ENCODE measurements at regions not wholly inside any gene's neighbourhood (a gene's known extent, or its start where the extent isn't known, plus 50 kb on each side); places are given as distances from the start of the nearest gene placed in this dataset.
"Not testable (repeated sequence)": the region's sequence is repeated elsewhere in the genome, so short reads cannot be mapped to it uniquely, and the experiment has no call there.

DNA sequence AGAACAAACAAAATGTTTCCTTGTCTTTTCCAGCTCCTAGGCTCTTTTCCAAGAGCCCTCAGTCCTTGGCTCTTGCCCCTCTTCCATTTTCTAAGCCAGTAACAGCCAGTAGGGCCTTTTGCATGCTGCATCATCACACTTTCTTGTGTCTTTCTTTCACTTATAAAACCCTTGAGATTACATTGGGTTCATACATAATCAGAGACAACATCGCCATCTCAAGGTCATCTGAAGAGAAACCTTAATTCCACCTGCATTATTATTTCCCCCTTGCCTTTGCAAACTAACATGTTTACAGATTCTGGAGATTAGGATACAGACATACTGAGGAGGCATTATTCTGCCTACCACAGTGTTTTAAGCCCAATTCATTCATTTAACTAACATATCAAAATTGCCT, 697.3 kb downstream of the TRIB2 start:
- no peak for DNase-seq (ENCODE audit: low spot score)

DNA sequence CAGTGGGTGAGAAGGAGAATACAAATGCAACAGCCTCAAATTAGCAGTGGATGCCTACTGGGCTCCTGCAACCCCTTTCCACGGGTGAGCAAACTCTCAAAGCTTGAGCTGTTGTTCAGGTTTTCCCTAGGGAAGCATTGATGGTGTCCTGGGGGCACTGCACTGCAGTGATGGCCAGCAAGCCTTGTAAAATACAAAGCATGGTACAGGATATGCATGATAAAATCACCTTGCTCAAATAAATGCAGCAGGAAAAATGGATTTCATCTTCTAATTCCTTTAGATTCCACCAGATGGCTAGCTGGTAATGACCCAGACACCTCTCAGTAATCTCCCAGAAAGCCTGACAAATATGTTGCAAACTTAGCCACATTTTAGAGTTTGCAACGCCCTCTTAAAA, 698.2 kb downstream of the TRIB2 start:
- no peak for DNase-seq (ENCODE audit: low spot score)

DNA sequence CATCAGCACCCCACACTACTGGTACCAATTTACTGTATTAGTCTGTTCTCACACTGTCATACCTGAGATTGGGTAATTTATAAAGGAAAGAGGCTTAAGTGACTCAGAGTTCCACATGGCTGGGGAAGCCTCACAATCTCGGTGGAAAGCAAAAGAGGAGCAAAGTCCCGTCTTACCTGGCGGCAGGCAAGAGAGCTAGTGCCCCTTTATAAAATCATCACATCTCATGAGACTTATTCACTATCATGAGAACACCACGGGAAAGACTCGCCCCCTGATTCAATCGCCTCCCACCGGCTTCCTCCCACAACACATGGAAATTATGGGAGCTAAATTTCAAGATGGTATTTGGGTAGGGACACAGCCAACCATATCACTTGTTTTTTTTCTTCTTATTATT, 717.2 kb downstream of the TRIB2 start:
- DNase-seq (ENCODE audit: low spot score), result no peak

DNA sequence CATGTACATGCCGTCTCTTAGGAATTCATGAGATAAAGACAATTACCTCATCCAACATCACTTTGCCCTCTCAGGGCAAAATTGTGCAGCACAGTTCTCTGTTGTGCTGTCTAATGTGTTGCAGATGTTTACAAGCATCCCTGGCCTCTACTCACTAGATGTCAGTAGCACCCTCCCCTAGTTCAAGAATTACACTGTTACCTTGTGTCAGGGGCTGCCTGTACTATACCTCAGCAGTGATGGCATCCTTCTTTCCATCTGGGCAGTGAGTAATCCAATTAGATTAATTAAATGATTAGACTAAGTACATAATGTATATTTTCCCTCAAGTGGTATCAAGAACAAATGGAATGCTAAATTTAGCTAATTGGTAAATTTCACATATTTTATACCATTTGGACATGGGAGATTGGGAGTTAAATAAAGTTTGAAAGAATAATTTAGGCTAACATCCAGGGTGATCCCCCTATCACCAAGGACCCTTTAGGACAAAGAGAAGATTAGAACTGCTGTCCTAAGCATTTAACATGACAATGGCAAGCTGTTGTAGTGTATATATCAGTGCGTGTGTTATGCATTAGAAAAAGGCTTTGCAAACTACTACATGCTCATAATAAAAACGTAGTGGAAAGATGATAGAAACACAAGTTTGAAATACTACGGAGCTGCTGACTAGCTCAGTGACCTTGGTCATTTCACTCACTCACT, 727.0 kb downstream of the TRIB2 start:
- not testable (repeated sequence) for DNase-seq (ENCODE audit: low spot score)

DNA sequence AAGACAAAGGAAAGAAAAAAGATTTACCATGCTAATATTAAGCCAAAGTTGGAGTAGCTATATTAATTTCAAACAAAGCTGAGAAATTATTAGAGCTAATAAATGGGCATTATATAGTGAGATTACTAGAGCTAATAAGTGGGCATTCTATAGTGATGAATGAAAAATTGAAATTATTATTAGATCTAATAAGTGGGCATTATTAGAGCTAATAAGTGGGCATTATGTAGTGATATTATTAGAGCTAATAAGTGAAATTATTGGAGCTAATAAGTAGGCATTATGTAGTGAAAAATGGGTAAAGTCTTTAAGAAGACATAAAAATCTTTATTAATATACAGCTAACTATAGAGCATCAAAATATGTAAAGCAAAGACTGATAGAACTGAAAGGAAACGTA, 745.7 kb downstream of the TRIB2 start:
- DNase-seq (ENCODE audit: low spot score), result no peak

DNA sequence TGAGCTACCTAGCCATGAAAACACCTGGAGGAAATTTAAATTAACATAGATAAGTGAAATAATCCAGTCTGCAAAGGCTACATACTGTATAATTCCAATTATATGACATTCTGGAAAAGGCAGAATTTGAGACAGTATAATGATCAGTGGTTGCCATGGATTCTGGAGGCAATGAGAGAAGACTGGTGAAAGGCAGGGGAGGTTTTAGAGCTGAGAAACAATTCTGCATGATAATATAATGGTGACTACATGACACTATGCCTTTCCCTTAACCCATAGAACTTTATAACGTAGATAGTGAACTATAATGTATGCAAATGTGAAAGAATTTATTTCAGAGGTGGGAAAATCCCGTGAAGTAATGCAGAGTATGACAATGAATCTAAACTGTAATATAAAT, 749.3 kb downstream of the TRIB2 start:
- DNase-seq (ENCODE audit: low spot score), result no peak

DNA sequence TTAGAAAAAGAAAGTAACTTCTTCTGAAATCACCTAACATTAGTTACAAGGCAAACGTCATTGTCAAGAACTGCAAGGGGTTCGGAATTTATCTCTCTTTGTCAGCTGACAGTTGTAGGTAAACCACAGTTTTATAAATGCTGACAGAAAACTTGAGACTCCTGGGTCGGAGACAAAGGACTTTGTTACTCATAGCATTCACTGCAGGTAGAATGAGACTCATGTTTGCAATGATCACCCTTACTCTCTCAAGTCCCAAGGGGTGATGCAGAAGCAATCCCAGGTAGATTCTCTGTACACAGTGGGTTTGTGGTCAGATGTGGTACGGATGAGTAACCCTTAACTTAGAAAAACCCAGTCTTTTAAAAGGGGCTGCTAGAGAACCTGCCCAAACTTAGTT, 757.8 kb downstream of the TRIB2 start:
- DNase-seq (ENCODE audit: low spot score), result no peak

DNA sequence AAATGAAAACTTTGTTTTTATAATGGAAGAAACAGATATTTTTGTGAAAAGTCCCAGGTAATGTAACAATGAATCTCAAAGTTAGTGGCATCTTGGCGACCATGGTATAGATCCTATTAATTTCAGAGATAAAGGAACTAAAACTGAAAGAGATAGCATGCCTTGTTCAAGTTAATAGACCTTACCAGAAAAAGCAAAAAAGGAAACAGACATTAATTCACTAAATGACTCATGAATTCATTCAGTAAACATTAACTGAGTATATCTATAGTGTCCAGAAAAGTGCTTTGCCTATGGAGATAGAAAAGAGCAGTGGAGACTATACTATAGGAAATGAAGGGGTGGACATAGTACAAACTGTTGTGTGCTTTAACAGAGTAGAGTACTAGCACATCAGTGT, 763.3 kb downstream of the TRIB2 start:
- DNase-seq (ENCODE audit: low spot score), result no peak

DNA sequence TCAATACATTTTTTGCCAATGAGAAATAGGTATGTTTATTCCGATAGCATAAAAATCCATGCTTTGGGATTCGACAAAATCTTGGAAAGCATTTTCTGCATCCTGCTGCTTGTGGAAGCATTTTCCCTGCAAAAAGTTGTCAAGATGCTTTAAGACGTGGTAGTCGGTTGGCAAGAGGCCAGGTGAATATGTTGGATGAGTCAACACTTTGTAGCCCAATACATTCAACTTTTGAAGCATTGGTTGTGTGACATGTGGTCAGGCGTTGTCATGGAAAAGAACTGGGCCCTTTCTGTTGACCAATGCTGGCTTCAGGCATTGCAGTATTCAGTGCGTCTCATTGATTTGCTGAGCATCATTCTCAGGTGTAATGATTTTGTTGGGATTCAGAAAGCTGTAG, 764.5 kb downstream of the TRIB2 start:
- no peak for DNase-seq (ENCODE audit: low spot score)

DNA sequence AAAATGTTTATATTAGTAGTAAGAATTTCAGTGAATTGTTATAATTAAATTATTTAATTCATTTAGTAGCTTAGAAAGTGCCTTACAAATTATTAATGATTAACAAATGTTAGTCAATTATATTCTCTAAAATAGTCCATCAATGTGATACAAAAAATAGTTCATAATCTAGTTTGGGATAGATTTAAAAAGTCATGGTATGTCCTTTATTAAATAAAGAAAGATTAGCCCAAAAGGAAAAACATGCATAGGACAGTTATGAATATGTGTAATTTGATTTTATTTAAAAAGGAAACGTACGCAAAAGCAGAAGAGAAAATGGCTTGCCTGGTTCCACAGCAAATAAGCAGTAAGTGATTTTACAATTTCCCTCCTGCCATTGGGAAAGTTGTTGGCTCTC, 768.5 kb downstream of the TRIB2 start:
- no peak for DNase-seq (ENCODE audit: low spot score)

DNA sequence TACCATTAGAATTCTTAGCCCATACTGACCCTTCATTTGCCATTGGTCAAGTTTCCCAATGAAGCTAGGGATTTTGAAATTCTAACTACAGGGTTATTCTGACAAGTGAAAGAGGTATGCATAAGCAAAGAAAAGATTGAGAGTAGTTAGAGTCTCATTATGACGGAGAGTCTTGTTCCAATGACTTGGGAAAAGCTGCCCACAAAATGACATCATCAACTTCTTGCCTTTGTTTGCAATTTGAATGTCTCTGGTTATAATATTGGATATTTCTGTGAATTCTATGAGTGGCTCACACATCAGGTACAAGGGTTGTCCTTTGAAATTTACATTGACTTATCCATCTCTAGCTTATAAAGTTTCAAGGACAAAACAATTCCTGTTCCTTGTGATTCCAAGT, 772.2 kb downstream of the TRIB2 start:
- DNase-seq (ENCODE audit: low spot score), result no peak

DNA sequence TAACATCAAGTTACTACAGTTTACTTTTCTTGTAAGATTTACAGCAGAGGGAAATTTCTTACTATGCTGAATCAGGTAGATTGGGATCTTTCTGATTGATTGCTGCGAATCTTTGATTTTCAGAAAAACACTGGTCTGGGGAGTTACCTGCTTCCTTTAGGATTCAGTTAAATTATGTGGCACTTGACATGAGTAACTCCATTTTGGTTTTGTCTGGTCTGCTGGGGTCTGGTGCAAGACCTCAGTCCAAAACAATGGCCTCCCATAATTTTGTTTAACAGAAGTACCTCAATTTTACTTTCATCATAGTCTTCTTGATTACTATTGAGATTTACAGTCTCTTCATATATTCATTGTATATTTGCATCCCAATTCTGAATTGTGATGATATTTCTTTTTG, 775.5 kb downstream of the TRIB2 start:
- DNase-seq (ENCODE audit: low spot score), result no peak

DNA sequence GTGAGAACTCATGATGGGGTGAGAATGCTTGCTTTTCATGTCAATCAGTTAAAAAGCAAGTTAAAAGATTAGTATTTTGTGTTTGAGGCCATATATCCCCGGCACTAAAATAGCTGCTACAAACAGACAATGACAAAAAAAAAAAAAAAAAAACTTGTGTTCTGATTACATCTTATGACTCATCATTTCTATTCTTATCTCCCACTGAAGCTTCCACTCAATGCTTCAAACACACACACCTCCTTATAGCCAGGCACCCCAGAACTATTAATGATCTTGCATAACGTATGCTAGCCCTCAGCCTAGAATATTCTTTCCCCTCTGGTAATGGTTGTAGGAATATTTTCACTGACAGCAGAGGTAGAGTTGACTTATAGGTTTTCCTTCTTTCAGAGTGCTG, 778.3 kb downstream of the TRIB2 start:
- no peak for DNase-seq (ENCODE audit: low spot score)

DNA sequence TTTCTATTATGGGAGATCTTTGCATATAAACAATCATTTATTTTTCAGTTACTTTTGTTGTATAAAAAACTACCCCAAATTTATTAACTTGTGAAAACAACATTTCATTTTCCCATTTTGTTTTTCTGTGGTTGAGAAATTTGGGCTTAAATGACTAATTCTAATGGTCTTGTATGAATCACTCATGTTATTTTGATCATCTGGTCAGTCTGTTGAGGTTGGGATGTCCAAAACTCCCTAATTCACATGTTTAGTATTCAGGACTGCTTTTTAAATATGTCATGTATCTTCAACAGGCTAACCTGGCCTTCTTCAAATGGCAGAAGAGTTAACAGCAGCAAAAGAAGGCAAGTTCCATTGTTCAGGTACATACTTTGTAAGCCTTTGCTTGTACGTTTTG, 788.1 kb downstream of the TRIB2 start:
- DNase-seq (ENCODE audit: low spot score), result no peak

DNA sequence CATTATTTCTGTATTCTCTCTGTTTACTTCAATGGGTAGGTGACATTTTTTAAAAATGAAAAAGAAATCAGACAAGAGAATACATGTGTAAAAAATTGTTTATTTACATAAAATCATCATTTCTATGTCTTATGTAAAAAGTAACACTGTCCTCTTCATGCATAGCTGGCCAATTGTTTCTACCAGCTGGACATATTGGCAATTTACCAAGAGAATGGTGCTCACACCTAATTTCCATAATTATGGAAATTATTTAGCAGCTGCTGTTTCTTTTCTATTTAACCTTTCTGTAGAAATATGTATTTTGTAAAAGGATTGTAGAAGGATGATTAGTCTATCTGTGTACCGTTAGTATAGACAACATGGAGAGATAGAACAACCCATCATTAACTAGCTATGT, 791.9 kb downstream of the TRIB2 start:
- no peak for DNase-seq (ENCODE audit: low spot score)

DNA sequence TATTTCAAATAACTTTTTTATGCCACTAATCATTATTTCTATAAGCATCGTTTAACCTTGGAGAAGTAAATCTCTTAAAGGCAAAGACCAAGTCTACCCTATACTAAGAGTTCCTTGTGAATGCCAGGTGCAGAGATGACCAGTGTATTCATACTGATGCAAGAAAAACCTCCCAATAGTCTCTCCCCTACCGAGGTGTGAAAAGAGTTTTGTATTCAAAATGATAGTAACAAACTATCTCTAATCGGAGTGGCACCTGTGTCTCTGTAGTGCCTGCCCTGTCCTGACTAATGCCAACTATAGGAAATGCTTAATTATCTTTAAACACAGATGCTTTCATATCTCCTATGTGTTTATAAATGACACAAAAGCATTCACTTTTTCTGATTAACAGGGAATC, 798.5 kb downstream of the TRIB2 start:
- DNase-seq (ENCODE audit: low spot score), result no peak

DNA sequence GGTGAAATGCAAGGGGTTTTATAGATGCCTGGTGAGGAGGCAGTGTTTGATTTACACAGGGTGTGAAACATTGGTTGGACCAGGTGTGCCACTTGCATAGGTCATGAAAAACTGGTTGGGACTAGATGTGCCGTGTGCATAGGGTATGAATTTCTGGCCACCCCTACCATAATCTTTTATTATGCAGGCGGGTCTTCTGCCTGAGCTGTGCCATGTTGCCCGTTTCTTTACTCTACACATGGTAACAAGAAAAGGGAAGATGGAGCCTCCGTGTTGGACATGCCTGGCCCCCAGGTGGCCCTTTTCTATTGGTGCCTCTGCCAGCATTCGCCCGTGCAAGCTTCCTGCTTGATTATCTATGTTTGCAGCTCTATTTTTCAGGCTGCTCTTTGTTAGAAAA, 805.4 kb downstream of the TRIB2 start:
- no peak for DNase-seq (ENCODE audit: low spot score)

DNA sequence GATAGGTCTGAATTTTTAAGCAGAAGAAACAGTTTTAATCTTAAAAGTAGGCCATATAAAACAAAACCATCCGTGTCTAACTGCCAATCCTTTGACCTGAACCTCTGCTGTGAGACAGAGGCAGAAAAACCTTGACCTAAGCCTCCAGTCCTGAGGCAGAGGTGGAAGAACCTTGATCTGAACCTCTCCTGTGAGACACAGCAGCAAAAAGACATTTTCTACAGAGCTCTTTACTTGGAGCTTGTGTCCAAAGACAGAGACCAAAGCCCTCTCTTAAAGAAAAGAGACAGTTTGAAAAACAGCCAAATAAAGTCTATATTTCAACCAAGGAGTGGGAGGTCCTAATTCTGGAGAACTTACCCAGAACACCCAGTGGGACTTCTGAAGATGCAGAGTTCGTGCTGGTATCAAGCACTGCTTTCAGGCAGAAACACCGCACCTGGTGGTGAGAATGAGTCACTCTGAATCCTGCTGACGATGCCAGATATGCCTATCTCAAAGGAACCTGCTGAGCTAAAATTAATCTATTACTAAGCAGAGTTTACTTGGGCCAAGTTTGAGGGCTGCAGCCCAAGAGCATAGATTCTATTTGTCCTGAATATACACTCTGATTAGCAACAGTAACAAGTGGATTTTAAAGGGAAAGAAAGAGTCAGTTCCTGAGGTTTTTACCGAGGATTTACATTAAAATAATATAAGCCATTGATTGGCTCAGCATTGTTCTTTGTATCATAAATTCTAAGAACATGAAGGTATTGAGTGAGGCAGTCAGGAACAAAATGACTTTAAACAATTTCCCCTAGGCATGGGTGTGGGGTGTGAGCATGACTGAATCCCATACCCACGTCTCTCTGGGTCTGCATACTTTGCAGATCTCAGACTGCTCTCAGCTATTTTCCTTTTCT, 806.4 kb downstream of the TRIB2 start:
- DNase-seq (ENCODE audit: low spot score), result no peak

DNA sequence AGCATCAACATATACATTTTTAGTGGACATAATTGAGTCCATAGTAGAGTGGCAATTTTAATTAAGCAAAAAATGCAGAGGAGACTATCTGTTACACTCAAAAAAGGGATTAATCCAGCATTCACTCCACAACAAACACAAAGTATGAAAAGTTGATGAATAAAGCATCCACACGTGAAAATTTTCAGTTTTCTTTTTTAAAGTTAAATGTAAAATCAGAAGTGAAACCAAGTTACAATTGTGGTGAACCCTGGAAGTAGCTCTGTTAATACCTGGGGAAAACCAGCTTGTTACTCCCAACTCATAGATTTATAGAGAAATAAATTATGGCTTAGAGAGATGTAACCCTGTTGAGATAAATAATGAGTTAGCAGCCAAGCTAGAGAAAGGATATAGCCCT, 807.8 kb downstream of the TRIB2 start:
- DNase-seq (ENCODE audit: low spot score), result no peak

DNA sequence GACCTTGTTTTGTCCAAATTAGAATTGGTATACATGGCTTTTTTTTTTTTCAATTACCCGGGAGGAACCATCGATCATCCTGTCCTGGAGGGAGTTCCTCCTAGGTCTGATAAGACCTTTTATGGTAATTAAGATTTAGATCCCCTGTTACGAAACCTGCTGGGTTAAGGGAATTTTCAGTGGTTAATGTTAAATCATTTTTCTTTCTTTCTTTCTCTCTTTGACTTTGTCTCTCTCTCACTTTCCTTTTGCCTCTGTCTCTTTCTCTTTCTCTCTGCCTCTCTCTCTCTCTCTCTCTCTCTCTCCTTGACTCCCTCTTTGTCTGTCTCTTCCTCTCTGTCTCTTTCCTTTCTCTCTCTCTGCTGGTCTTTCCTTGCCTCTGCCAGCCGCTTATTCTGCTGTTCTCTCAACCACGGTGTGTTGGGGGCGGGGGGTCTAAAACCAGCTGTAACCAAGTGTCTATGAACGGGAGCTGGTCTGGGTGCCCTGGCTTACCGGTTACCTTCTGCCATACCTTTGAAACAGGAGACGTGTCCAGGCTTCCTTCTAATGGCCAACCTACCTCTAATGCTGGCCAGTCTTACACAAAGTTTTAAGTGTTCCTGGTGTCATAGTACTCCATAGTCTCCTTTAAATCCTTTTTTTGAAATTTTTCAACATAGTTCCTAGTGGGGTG, 815.1 kb downstream of the TRIB2 start:
- not testable (repeated sequence) for DNase-seq (ENCODE audit: low spot score)

DNA sequence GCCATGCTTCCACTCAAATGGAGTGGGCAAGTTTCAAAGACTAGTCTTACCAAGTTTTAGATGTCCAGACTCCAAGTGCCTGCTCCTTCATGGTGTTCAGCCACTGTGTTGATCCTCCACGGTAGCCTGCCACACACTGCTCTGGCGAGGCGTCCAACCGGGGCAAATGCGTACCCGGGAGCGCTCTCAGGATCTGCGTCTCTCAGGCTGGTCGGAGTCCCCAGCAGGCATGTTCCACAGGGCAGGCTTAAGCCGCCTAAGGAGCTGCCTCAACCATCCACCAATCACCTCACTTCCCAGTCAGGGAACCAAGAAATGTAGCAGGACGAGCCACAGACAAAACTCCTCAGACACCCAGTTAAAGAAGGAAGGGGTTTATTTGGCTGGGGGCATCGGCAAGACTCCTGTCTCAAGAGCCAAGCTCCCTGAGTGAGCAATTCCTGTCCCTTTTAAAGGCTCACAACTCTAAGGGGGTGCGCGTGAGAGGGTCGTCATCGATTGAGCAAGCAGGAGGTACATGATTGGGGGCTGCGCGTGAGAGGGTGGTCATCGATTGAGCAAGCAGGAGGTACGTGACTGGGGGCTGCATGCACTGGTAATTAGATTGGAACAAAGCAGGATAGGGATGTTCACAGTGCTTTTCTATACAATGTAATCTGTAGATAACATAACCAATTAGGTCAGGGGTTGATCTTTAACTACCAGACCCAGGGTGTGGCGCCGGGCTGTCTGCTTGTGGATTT, 816.2 kb downstream of the TRIB2 start:
- DNase-seq (ENCODE audit: low spot score), result not testable (repeated sequence)

DNA sequence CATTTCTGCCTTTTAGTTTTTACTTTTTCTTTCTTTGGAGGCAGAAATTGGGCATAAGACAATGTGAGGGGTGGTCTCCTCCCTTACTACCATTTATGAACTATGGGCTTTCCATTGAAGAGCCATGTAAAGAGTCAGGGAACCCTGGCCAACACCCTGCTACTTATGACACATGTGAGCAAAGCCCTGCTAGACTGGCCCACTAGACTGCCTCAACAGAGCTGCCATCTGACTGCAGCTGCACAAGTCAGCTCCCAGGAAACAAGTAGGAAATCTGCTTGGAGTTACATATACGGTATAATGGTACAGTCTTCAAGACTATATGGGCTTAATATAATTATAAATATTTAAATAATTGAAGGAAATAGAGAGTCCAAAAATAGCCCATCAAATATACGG, 816.8 kb downstream of the TRIB2 start:
- DNase-seq (ENCODE audit: low spot score), result no peak
